Endodermal cell (in vitro differentiated cells): ENCODE measurements at regions not wholly inside any gene's neighbourhood (a gene's known extent, or its start where the extent isn't known, plus 50 kb on each side); places are given as distances from the start of the nearest gene placed in this dataset.

Experiments
- DNase-seq: peaks from one replicate; pipeline ENCODE4 v3.0.0-alpha.2; 2017
- H3K27ac ChIP-seq: 2 replicates; pipeline ENCODE4 v1.5.1; 2013; ENCODE audit warnings: mild to moderate bottlenecking, low read depth, low read length, moderate library complexity
- H3K27me3 ChIP-seq: 2 replicates; pipeline ENCODE4 v1.6.1; 2013; ENCODE audit warnings: mild to moderate bottlenecking, low read length, moderate library complexity; ENCODE audit not compliant: insufficient read depth, control insufficient read depth, poor library complexity, severe bottlenecking
- H3K36me3 ChIP-seq: 2 replicates; pipeline ENCODE4 v1.7.0; 2013; ENCODE audit warnings: mild to moderate bottlenecking, low read length, moderate library complexity; ENCODE audit not compliant: control insufficient read depth, insufficient read depth
- H3K4me1 ChIP-seq: one replicate; pipeline ENCODE4 v1.7.0; 2013; ENCODE audit warnings: low read length; ENCODE audit not compliant: control insufficient read depth, insufficient read depth
- H3K4me3 ChIP-seq: 2 replicates; pipeline ENCODE4 v1.5.1; 2013; ENCODE audit warnings: mild to moderate bottlenecking, low read length, moderate library complexity
- H3K9ac ChIP-seq: 2 replicates; pipeline ENCODE4 v1.6.1; 2013; ENCODE audit warnings: mild to moderate bottlenecking, low read length, moderate library complexity; ENCODE audit not compliant: poor library complexity, severe bottlenecking; ENCODE audit errors: extremely low read depth
- H3K9me3 ChIP-seq: 2 replicates; pipeline ENCODE4 v1.6.1; 2013; ENCODE audit warnings: mild to moderate bottlenecking, low read length, moderate library complexity; ENCODE audit not compliant: control insufficient read depth
- H3K27ac Mint-ChIP-seq: 2 replicates; pipeline ENCODE4 v1.8.0; 2020; ENCODE audit warnings: mixed read lengths
- H3K27me3 Mint-ChIP-seq: 2 replicates; pipeline ENCODE4 v1.8.0; 2021; ENCODE audit warnings: mild to moderate bottlenecking, mixed read lengths; ENCODE audit not compliant: insufficient read depth
- H3K36me3 Mint-ChIP-seq: 2 replicates; pipeline ENCODE4 v1.8.0; 2020; ENCODE audit warnings: low read depth, mixed read lengths
- H3K4me1 Mint-ChIP-seq: 2 replicates; pipeline ENCODE4 v1.8.0; 2020; ENCODE audit warnings: mixed read lengths
- H3K4me3 Mint-ChIP-seq: 2 replicates; pipeline ENCODE4 v1.8.0; 2020; ENCODE audit warnings: mild to moderate bottlenecking, moderate library complexity, mixed read lengths
- H3K9me3 Mint-ChIP-seq: 2 replicates; pipeline ENCODE4 v1.8.0; 2020; ENCODE audit warnings: mild to moderate bottlenecking, mixed read lengths
- CTCF ChIP-seq: fragments of 200-600 bp; sonication (generic); conservative IDR thresholded peaks from 2 replicates; pipeline ENCODE4 v1.5.0; 2021; ENCODE audit warnings: antibody characterized with exemption, mild to moderate bottlenecking
- WGBS, 2 experiments: methylation state at CpG; one replicate each; pipeline versions ENCODE4 v1.1.5 to v1.1.7; 2013; ENCODE audit warnings: missing lambda C conversion rate in 2 of 2, mixed read lengths in 1 of 2; ENCODE audit not compliant: insufficient coverage in 1 of 2, insufficient read length in 1 of 2; 5-methylcytosine and 5-hydroxymethylcytosine counted together

- H3K27me3 Mint-ChIP-seq: peaks cover 7% of the 10 kb centered on the region
- TF ChIP-seq CTCF: no peak
- no peaks in the 10 kb centered on the region for H3K4me1 Mint-ChIP-seq
- Histone ChIP-seq H3K4me1 (no peaks in the 10 kb centered on the region), H3K9me3 (no peaks in the 10 kb centered on the region), H3K27me3 (no peaks in the 10 kb centered on the region), H3K36me3 (no peaks in the 10 kb centered on the region), H3K9ac (no peak overlapping the region), H3K4me3 (no peak overlapping the region), H3K27ac (no peak overlapping the region)
- H3K36me3 Mint-ChIP-seq: no peaks in the 10 kb centered on the region
- whole genome bisulfite sequencing, 2 experiments: 91% methylated on average over 3 of the region's 4 CpGs; no CpG with 5 or more reads in 1 of the 2 experiments
- H3K9me3 Mint-ChIP-seq: no peaks in the 10 kb centered on the region
- no peak overlapping the region for H3K4me3 Mint-ChIP-seq
- no peak overlapping the region for H3K27ac Mint-ChIP-seq
- no peak for DNase-seq
Observed at GRCh38 chr18:76610012-76610411, 115.0 kb upstream of the ZNF516 start.

GRCh38 chr18:76605341-76605929, 110.4 kb upstream of the ZNF516 start:
- 78% methylated on average over 4 to 5 of the region's 5 CpGs for WGBS, 2 experiments
- Mint-ChIP-seq H3K27ac (no peak overlapping the region), H3K27me3 (no peaks in the 10 kb centered on the region), H3K36me3 (no peaks in the 10 kb centered on the region), H3K4me3 (no peak overlapping the region), H3K4me1 (no peaks in the 10 kb centered on the region), H3K9me3 (peaks cover 3% of the 10 kb centered on the region)
- Histone ChIP-seq H3K9me3 (no peaks in the 10 kb centered on the region), H3K36me3 (no peaks in the 10 kb centered on the region), H3K27me3 (no peaks in the 10 kb centered on the region), H3K9ac (no peak overlapping the region), H3K27ac (no peak overlapping the region), H3K4me3 (no peak overlapping the region), H3K4me1 (no peaks in the 10 kb centered on the region)
- no peak for DNase-seq
- no peak for TF ChIP-seq CTCF

GRCh38 chr18:76604935-76605240, 109.8 kb upstream of the ZNF516 start:
- H3K27ac ChIP-seq: no peak overlapping the region
- H3K9me3 ChIP-seq: no peaks in the 10 kb centered on the region
- Mint-ChIP-seq H3K27ac (no peak overlapping the region), H3K36me3 (no peaks in the 10 kb centered on the region), H3K4me3 (no peak overlapping the region), H3K9me3 (peaks cover 3% of the 10 kb centered on the region), H3K4me1 (no peaks in the 10 kb centered on the region), H3K27me3 (no peaks in the 10 kb centered on the region)
- H3K9ac ChIP-seq: no peak overlapping the region
- H3K36me3 ChIP-seq: no peaks in the 10 kb centered on the region
- WGBS, 2 experiments: 86 to 89% methylated on average over 2 to 3 of the region's 3 CpGs
- DNase-seq: no peak
- no peaks in the 10 kb centered on the region for H3K4me1 ChIP-seq
- H3K27me3 ChIP-seq: no peaks in the 10 kb centered on the region
- TF ChIP-seq CTCF: no peak
- H3K4me3 ChIP-seq: no peak overlapping the region
